ENCODE measurements at regions not wholly inside any gene's neighbourhood (a gene's known extent, or its start where the extent isn't known, plus 50 kb on each side); places are given as distances from the start of the nearest gene placed in this dataset.

GRCh38 chr10:126808103-126808502 is 97.1 kb upstream of the DOCK1 start:
- TF ChIP-seq ZNF274 (IDR thresholded peaks at IDR 0.05; ENCODE audit: borderline replicate concordance, extremely low read depth, low read length) (no peak), CTCF (IDR thresholded peaks at IDR 0.05; ENCODE audit: control extremely low read depth in 1 of 3, insufficient read depth in 1 of 3, low read depth in 1 of 3, low read length in 3 of 3) (no peak), TAF1 (IDR thresholded peaks at IDR 0.05; ENCODE audit: low read depth, low read length) (no peak)

All from H1 (cell line).